OCI-LY7 (cell line): ENCODE measurements at regions not wholly inside any gene's neighbourhood (a gene's known extent, or its start where the extent isn't known, plus 50 kb on each side); places are given as distances from the start of the nearest gene placed in this dataset.

Experiments used
- CTCF ChIP-seq: fragments of 200-600 bp; sonication (generic); conservative IDR thresholded peaks from 2 replicates; pipeline ENCODE4 v1.5.1; 2014; ENCODE audit warnings: mild to moderate bottlenecking, antibody characterized with exemption, low read length, moderate library complexity, mixed read lengths
- EZH2phosphoT487 ChIP-seq: fragments of 200-600 bp; sonication (generic); IDR thresholded peaks from 2 replicates; pipeline ENCODE4 v1.6.1; 2018; ENCODE audit warnings: low read depth, borderline replicate concordance, mild to moderate bottlenecking, mixed run types, antibody characterized with exemption, low read length, moderate library complexity, mixed read lengths

- TF ChIP-seq EZH2phosphoT487 (no peak), CTCF (peak; percentile 37; the same call in 1 of the 2 replicates)
These were observed 116.8 kb upstream of the PDE4D start for GRCh38 chr5:60010328-60010727.
